Hepatocyte (in vitro differentiated cells): ENCODE measurements at regions not wholly inside any gene's neighbourhood (a gene's known extent, or its start where the extent isn't known, plus 50 kb on each side); places are given as distances from the start of the nearest gene placed in this dataset.
"Not testable (repeated sequence)": the region's sequence is repeated elsewhere in the genome, so short reads cannot be mapped to it uniquely, and the experiment has no call there.

Experiments
- DNase-seq: peaks from one replicate; pipeline ENCODE4 v3.0.0-alpha.2; 2016; ENCODE audit warnings: low spot score
- H2AFZ ChIP-seq: fragments of 200-600 bp; sonication (generic); 2 replicates; pipeline ENCODE4 v1.6.0; 2016; ENCODE audit warnings: antibody characterized with exemption, mild to moderate bottlenecking
- H3K27ac ChIP-seq: fragments of 200-600 bp; sonication (generic); 2 replicates; pipeline ENCODE4 v1.5.1; 2016; ENCODE audit warnings: mild to moderate bottlenecking
- H3K27me3 ChIP-seq: fragments of 200-600 bp; sonication (generic); 2 replicates; pipeline ENCODE4 v1.6.1; 2016
- H3K36me3 ChIP-seq: fragments of 200-600 bp; sonication (generic); replicated peaks from 2 replicates; pipeline ENCODE4 v1.5.1; 2016; ENCODE audit warnings: low read depth; ENCODE audit not compliant: insufficient read depth
- H3K4me1 ChIP-seq: fragments of 200-600 bp; sonication (generic); 2 replicates; pipeline ENCODE4 v1.5.1; 2016; ENCODE audit warnings: mild to moderate bottlenecking, moderate library complexity; ENCODE audit not compliant: insufficient read depth
- H3K4me2 ChIP-seq: fragments of 200-600 bp; sonication (generic); 2 replicates; pipeline ENCODE4 v1.6.0; 2016
- H3K4me3 ChIP-seq: fragments of 200-600 bp; sonication (generic); 2 replicates; pipeline ENCODE4 v1.5.1; 2016; ENCODE audit warnings: mild to moderate bottlenecking
- H3K79me2 ChIP-seq: fragments of 200-600 bp; sonication (generic); 2 replicates; pipeline ENCODE4 v1.6.0; 2017; ENCODE audit warnings: mild to moderate bottlenecking
- H3K9me2 ChIP-seq: fragments of 200-600 bp; sonication (generic); replicated peaks from 2 replicates; pipeline ENCODE4 v1.6.0; 2017; ENCODE audit warnings: mild to moderate bottlenecking; ENCODE audit not compliant: insufficient read depth
- H3K9me3 ChIP-seq: fragments of 200-600 bp; sonication (generic); 2 replicates; pipeline ENCODE4 v1.5.1; 2016; ENCODE audit warnings: low read depth, mild to moderate bottlenecking
- H4K20me1 ChIP-seq: fragments of 200-600 bp; sonication (generic); 2 replicates; pipeline ENCODE4 v1.6.0; 2016; ENCODE audit warnings: mild to moderate bottlenecking; ENCODE audit not compliant: insufficient read depth, poor library complexity, severe bottlenecking
- CTCF ChIP-seq: fragments of 200-600 bp; sonication (generic); IDR thresholded peaks from 2 replicates; pipeline ENCODE4 v1.5.1; 2016; ENCODE audit warnings: antibody characterized with exemption, mild to moderate bottlenecking; ENCODE audit not compliant: poor library complexity
- EZH2 ChIP-seq: fragments of 200-600 bp; sonication (generic); IDR thresholded peaks from 2 replicates; pipeline ENCODE4 v1.6.1; 2016; ENCODE audit warnings: antibody characterized with exemption, mild to moderate bottlenecking, borderline replicate concordance
- EZH2phosphoT487 ChIP-seq: fragments of 200-600 bp; sonication (generic); IDR thresholded peaks from one replicate; pipeline ENCODE4 v1.6.1; 2018; ENCODE audit warnings: antibody characterized with exemption, mild to moderate bottlenecking, low read depth, moderate library complexity; ENCODE audit not compliant: unreplicated experiment, severe bottlenecking
- WGBS: methylation state at CpG from one replicate; pipeline ENCODE4 v1.1.6; 2016; ENCODE audit warnings: low lambda C conversion rate; ENCODE audit errors: missing lambda C conversion rate; 5-methylcytosine and 5-hydroxymethylcytosine counted together

DNA sequence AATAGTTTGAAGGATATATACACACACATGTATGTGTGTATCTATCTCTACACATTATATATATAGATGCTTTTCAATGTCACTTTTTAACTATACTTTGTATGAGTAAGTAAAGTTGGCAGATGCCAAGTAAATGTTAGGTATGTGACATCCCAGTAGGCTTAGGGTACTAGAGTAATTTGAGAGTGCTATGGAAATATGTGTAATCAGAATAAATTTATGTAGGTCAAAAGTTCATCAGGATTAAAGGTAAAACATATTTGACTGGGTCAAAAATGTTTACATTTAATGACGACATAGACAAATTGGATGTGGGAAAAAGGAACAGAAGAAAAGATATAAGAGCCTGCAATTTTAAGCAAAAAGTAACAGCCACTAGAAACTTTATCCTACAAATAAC is 588.8 kb downstream of the ANKRD50 start:
- no peak for DNase-seq
- H3K4me2 ChIP-seq = no peak overlapping the region
- H3K9me2 ChIP-seq = no peaks in the 10 kb centered on the region
- no peak overlapping the region for H3K27ac ChIP-seq
- H3K36me3 ChIP-seq = no peaks in the 10 kb centered on the region
- WGBS = 70% methylated on average over 1 of the region's 1 CpG
- no peak overlapping the region for H2AFZ ChIP-seq
- no peaks in the 10 kb centered on the region for H3K9me3 ChIP-seq
- H3K27me3 ChIP-seq = no peaks in the 10 kb centered on the region
- no peaks in the 10 kb centered on the region for H3K4me1 ChIP-seq
- H3K4me3 ChIP-seq = no peak overlapping the region
- H3K79me2 ChIP-seq = no peaks in the 10 kb centered on the region
- TF ChIP-seq EZH2 (no peak), EZH2phosphoT487 (no peak), CTCF (no peak)
- no peaks in the 10 kb centered on the region for H4K20me1 ChIP-seq

DNA sequence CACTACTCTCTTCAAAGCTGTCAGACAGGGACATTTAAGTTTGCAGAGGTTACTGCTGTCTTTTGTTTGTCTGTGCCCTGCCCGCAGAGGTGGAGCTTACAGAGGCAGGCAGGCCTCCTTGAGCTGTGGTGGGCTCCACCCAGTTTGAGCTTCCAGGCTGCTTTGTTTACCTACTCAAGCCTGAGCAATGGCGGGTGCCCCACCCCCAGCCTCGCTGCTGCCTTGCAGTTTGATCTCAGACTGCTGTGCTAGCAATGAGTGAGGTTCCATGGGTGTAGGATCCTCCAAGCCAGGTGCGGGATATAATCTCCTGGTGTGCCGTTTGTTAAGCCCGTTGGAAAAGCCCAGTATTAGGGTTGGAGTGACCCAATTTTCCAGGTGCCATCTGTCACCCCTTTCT is 581.2 kb downstream of the ANKRD50 start:
- H4K20me1 ChIP-seq, H3K4me3 ChIP-seq, H3K4me1 ChIP-seq, H3K27me3 ChIP-seq, H3K79me2 ChIP-seq, H2AFZ ChIP-seq, H3K9me3 ChIP-seq, H3K36me3 ChIP-seq, H3K9me2 ChIP-seq, H3K27ac ChIP-seq, H3K4me2 ChIP-seq, DNase-seq: not testable (repeated sequence)
- 91% methylated on average over 6 of the region's 6 CpGs for WGBS

DNA sequence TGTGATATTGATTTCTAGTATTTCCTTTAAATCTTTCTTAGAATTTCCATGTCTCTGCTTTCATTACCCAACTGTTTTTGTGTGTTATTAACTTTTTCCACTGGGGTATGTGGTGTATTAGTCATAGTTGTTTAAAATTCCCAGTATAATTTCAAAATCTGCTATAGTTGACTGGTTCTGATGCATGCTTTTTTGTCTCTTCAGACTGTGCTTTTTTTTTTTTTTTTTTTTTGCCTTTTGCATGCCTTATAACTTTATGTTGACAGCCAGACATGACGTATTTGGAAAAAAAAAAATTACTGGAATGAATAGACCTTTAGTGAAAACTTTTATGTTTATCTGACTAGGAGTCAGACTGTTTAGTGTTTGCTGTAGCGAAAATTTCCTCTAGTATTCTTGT is 580.4 kb downstream of the ANKRD50 start:
- H3K27ac ChIP-seq = no peak overlapping the region
- WGBS = 81% methylated on average over 2 of the region's 2 CpGs
- TF ChIP-seq EZH2phosphoT487 (no peak), EZH2 (no peak), CTCF (no peak)
- DNase-seq = no peak
- no peaks in the 10 kb centered on the region for H4K20me1 ChIP-seq
- no peaks in the 10 kb centered on the region for H3K79me2 ChIP-seq
- H3K4me1 ChIP-seq = no peaks in the 10 kb centered on the region
- H3K4me3 ChIP-seq = no peak overlapping the region
- no peaks in the 10 kb centered on the region for H3K9me3 ChIP-seq
- H2AFZ ChIP-seq = no peak overlapping the region
- no peaks in the 10 kb centered on the region for H3K36me3 ChIP-seq
- no peak overlapping the region for H3K4me2 ChIP-seq
- H3K9me2 ChIP-seq = no peaks in the 10 kb centered on the region
- no peaks in the 10 kb centered on the region for H3K27me3 ChIP-seq

GRCh38 chr4:124133753-124134152 is 578.8 kb downstream of the ANKRD50 start:
- DNase-seq = no peak
- no peaks in the 10 kb centered on the region for H3K79me2 ChIP-seq
- no peak overlapping the region for H2AFZ ChIP-seq
- H3K36me3 ChIP-seq = no peaks in the 10 kb centered on the region
- 61% methylated on average over 1 of the region's 1 CpG for WGBS
- H3K4me1 ChIP-seq = no peaks in the 10 kb centered on the region
- no peak for TF ChIP-seq EZH2phosphoT487
- no peaks in the 10 kb centered on the region for H3K27me3 ChIP-seq
- H4K20me1 ChIP-seq = no peaks in the 10 kb centered on the region
- H3K9me2 ChIP-seq = no peaks in the 10 kb centered on the region
- H3K4me2 ChIP-seq = no peak overlapping the region
- H3K4me3 ChIP-seq = no peak overlapping the region
- no peaks in the 10 kb centered on the region for H3K9me3 ChIP-seq
- H3K27ac ChIP-seq = no peak overlapping the region

- WGBS = 70% methylated on average over 1 of the region's 1 CpG
These were observed 577.1 kb downstream of the ANKRD50 start for GRCh38 chr4:124135409-124135813.

More at GRCh38 chr4:124135409-124135813, 577.1 kb downstream of the ANKRD50 start:
- Histone ChIP-seq H3K27ac (no peak overlapping the region), H3K36me3 (no peaks in the 10 kb centered on the region), H3K4me1 (no peaks in the 10 kb centered on the region), H3K9me2 (no peaks in the 10 kb centered on the region), H3K9me3 (no peaks in the 10 kb centered on the region), H3K27me3 (no peaks in the 10 kb centered on the region), H4K20me1 (no peaks in the 10 kb centered on the region), H3K79me2 (no peaks in the 10 kb centered on the region), H3K4me3 (no peak overlapping the region), H3K4me2 (no peak overlapping the region), H2AFZ (no peak overlapping the region)
- no peak for TF ChIP-seq EZH2phosphoT487
- no peak for TF ChIP-seq CTCF
- TF ChIP-seq EZH2 = no peak
- no peak for DNase-seq
